Small intestine (tissue), 7 donors: ENCODE measurements at regions not wholly inside any gene's neighbourhood (a gene's known extent, or its start where the extent isn't known, plus 50 kb on each side); places are given as distances from the start of the nearest gene placed in this dataset.

ENCODE experiments used
- DNase-seq, 2 donors: peaks; one replicate each; pipeline versions ENCODE4 v3.0.0 to v3.0.0-alpha.2; 2013
- FAIRE-seq: peaks from 2 replicates; lab custom pipeline; 2012; peaks lifted over from hg19 to GRCh38; lab: Jason Lieb, UNC
- H3K27ac ChIP-seq, 3 donors: one replicate each; pipeline ENCODE4 v1.5.1; 2013; ENCODE audit warnings: low read length in 2 of 3, mild to moderate bottlenecking in 2 of 3, control low read depth in 1 of 3, inconsistent platforms in 1 of 3, low read depth in 1 of 3, moderate library complexity in 1 of 3
- H3K27me3 ChIP-seq, 3 donors: one replicate each; pipeline ENCODE4 v1.6.1; 2013; ENCODE audit warnings: low read length in 3 of 3, inconsistent platforms in 1 of 3; ENCODE audit not compliant: control insufficient read depth in 3 of 3, insufficient read depth in 3 of 3
- H3K36me3 ChIP-seq, 3 donors: one replicate each; pipeline ENCODE4 v1.6.1; 2013; ENCODE audit warnings: low read length in 3 of 3, inconsistent platforms in 1 of 3, low read depth in 1 of 3, mild to moderate bottlenecking in 1 of 3, moderate library complexity in 1 of 3; ENCODE audit not compliant: control insufficient read depth in 3 of 3, insufficient read depth in 2 of 3
- H3K4me1 ChIP-seq, 3 donors: one replicate each; pipeline ENCODE4 v1.6.1; 2013; ENCODE audit warnings: low read length in 2 of 3, inconsistent platforms in 1 of 3, low read depth in 1 of 3, mild to moderate bottlenecking in 1 of 3, moderate library complexity in 1 of 3; ENCODE audit not compliant: control insufficient read depth in 3 of 3, insufficient read depth in 2 of 3
- H3K4me3 ChIP-seq, 3 donors: one replicate each; pipeline ENCODE4 v1.5.1; 2013; ENCODE audit warnings: low read length in 3 of 3, control low read depth in 1 of 3, inconsistent platforms in 1 of 3, low read depth in 1 of 3, mild to moderate bottlenecking in 1 of 3, moderate library complexity in 1 of 3
- H3K9me3 ChIP-seq, 2 donors: one replicate each; pipeline ENCODE4 v1.6.1; 2013; ENCODE audit warnings: low read depth in 1 of 2, low read length in 1 of 2; ENCODE audit not compliant: control insufficient read depth in 2 of 2, insufficient read depth in 1 of 2
- WGBS, 3 donors: extraction: QIAGEN DNeasy Blood & Tissue Kit; methylation state at CpG; one replicate each; pipeline ENCODE4 v1.1.7; 2013; 5-methylcytosine and 5-hydroxymethylcytosine counted together
- donor health status: healthy with polysubstance abuse.
- donor health status: control.
- donor health status: control.
- donor health status: Bipolar disorder and iron deficiency.
- donor health status: healthy.

- no peak for FAIRE-seq
- Histone ChIP-seq H3K4me3 (no peak overlapping the region), H3K9me3 (peaks cover 0 to 2% of the 10 kb centered on the region in 2 donors), H3K4me1 (no peaks in the 10 kb centered on the region), H3K36me3 (peaks cover 2 to 26% (median 7%) of the 10 kb centered on the region in 3 donors), H3K27me3 (no peaks in the 10 kb centered on the region), H3K27ac (no peak overlapping the region)
- no peak for DNase-seq
- 93 to 96% (median 96%) methylated on average over 5 of the region's 5 CpGs for WGBS, 3 donors
These were observed 191.0 kb upstream of the RGS6 start for GRCh38 chr14:71741241-71741640.

GRCh38 chr14:71742485-71742884, 189.7 kb upstream of the RGS6 start:
- FAIRE-seq (no peak), DNase-seq (no peak)
- Histone ChIP-seq H3K9me3 (peaks cover 0 to 2% of the 10 kb centered on the region in 2 donors), H3K4me1 (no peaks in the 10 kb centered on the region), H3K27me3 (no peaks in the 10 kb centered on the region), H3K36me3 (peaks cover 0 to 14% (median 2%) of the 10 kb centered on the region in 3 donors), H3K27ac (no peak overlapping the region), H3K4me3 (no peak overlapping the region)
- 89 to 94% (median 92%) methylated on average over 6 of the region's 6 CpGs for WGBS, 3 donors

GRCh38 chr14:71745072-71745471, 187.2 kb upstream of the RGS6 start:
- peaks cover 0 to 4% (median 2%) of the 10 kb centered on the region in 3 donors for H3K36me3 ChIP-seq
- WGBS, 3 donors = 89 to 93% (median 92%) methylated on average over 7 of the region's 7 CpGs
- DNase-seq (no peak), FAIRE-seq (no peak)
- H3K27ac ChIP-seq = no peak overlapping the region
- H3K9me3 ChIP-seq = peaks cover 0 to 18% of the 10 kb centered on the region in 2 donors
- H3K27me3 ChIP-seq = peaks cover 0 to 1% (median 0%) of the 10 kb centered on the region in 3 donors
- no peak overlapping the region for H3K4me3 ChIP-seq
- H3K4me1 ChIP-seq = no peaks in the 10 kb centered on the region

GRCh38 chr14:71748196-71748595, 184.0 kb upstream of the RGS6 start:
- no peak overlapping the region for H3K27ac ChIP-seq
- peaks cover 0 to 16% of the 10 kb centered on the region in 2 donors for H3K9me3 ChIP-seq
- no peak overlapping the region for H3K4me3 ChIP-seq
- DNase-seq (no peak), FAIRE-seq (no peak)
- WGBS, 3 donors = 100% methylated on average over 1 of the region's 1 CpG
- H3K27me3 ChIP-seq = peaks cover 0 to 2% (median 1%) of the 10 kb centered on the region in 3 donors
- H3K36me3 ChIP-seq = peaks cover 0 to 2% (median 0%) of the 10 kb centered on the region in 3 donors
- H3K4me1 ChIP-seq = peaks cover 0 to 14% (median 0%) of the 10 kb centered on the region in 3 donors

- Histone ChIP-seq H3K36me3 (peaks cover 0 to 2% (median 0%) of the 10 kb centered on the region in 3 donors), H3K27ac (no peak overlapping the region), H3K9me3 (peaks cover 0 to 16% of the 10 kb centered on the region in 2 donors), H3K4me3 (no peak overlapping the region), H3K27me3 (peaks cover 0 to 2% (median 1%) of the 10 kb centered on the region in 3 donors), H3K4me1 (peaks cover 0 to 17% (median 0%) of the 10 kb centered on the region in 3 donors)
- 55 to 76% (median 61%) methylated on average over 8 of the region's 8 CpGs for WGBS, 3 donors
- FAIRE-seq (no peak), DNase-seq (peak in 1 of 2 donors; percentile 8)
These were observed 182.5 kb upstream of the RGS6 start for GRCh38 chr14:71749613-71750238.

- H3K4me3 ChIP-seq = no peak overlapping the region
- peaks cover 0 to 2% (median 1%) of the 10 kb centered on the region in 3 donors for H3K27me3 ChIP-seq
- H3K36me3 ChIP-seq = peaks cover 0 to 2% (median 0%) of the 10 kb centered on the region in 3 donors
- DNase-seq = no peak
- H3K9me3 ChIP-seq = peaks cover 0 to 16% of the 10 kb centered on the region in 2 donors
- WGBS, 3 donors = 67 to 89% (median 84%) methylated on average over 2 of the region's 2 CpGs
- no peak for FAIRE-seq
- no peak overlapping the region for H3K27ac ChIP-seq
- H3K4me1 ChIP-seq = peaks cover 0 to 17% (median 0%) of the 10 kb centered on the region in 3 donors
These were observed 181.0 kb upstream of the RGS6 start for GRCh38 chr14:71751264-71751663.

GRCh38 chr14:71752111-71752738, 180.0 kb upstream of the RGS6 start:
- FAIRE-seq (no peak), DNase-seq (peak; percentile 73 to 80)
- peaks cover 0 to 17% (median 0%) of the 10 kb centered on the region in 3 donors for H3K4me1 ChIP-seq
- no peak overlapping the region for H3K4me3 ChIP-seq
- H3K27me3 ChIP-seq = peaks cover 0 to 2% (median 1%) of the 10 kb centered on the region in 3 donors
- WGBS, 3 donors = 31 to 77% (median 42%) methylated on average over 23 of the region's 23 CpGs
- H3K27ac ChIP-seq = no peak overlapping the region
- peaks cover 0 to 2% (median 0%) of the 10 kb centered on the region in 3 donors for H3K36me3 ChIP-seq
- peaks cover 0 to 16% of the 10 kb centered on the region in 2 donors for H3K9me3 ChIP-seq

- peaks cover 0 to 2% (median 0%) of the 10 kb centered on the region in 3 donors for H3K36me3 ChIP-seq
- peaks cover 0 to 17% (median 0%) of the 10 kb centered on the region in 3 donors for H3K4me1 ChIP-seq
- peak; percentile 80 to 89 for DNase-seq
- H3K27ac ChIP-seq = no peak overlapping the region
- FAIRE-seq = no peak
- 23 to 28% (median 24%) methylated on average over 21 of the region's 21 CpGs for WGBS, 3 donors
- peaks cover 0 to 12% of the 10 kb centered on the region in 2 donors for H3K9me3 ChIP-seq
- H3K4me3 ChIP-seq = peak overlapping the region in 1 of 3 donors; percentile 20
- H3K27me3 ChIP-seq = peaks cover 0 to 2% (median 0%) of the 10 kb centered on the region in 3 donors
These were observed 179.0 kb upstream of the RGS6 start for GRCh38 chr14:71753126-71753830.
